ENCODE measurements at regions not wholly inside any gene's neighbourhood (a gene's known extent, or its start where the extent isn't known, plus 50 kb on each side); places are given as distances from the start of the nearest gene placed in this dataset.

DNA sequence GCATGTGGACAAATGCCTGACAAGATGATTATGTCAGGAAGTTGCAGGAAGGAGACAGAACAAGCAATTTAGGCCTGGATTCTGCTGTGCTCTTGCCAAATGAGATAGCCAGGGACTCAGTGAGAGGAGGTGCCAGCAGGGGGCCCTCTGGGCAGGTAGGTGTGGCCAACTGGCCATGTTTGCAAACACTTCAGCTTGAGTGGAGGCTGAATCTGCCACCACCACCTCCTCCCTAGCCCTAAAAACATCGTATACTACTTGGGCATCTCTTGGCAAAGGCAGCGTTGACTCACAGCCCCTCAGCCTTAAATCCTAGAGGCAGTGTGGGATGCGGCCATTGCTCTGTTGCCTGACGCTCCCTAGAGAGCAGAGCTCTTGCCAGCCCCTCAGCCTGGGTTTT lies 95.1 kb upstream of the PLET1 start:
- DNase-seq = peak in 17 of 58 donors; percentile 1 to 35 (median 7)

DNA sequence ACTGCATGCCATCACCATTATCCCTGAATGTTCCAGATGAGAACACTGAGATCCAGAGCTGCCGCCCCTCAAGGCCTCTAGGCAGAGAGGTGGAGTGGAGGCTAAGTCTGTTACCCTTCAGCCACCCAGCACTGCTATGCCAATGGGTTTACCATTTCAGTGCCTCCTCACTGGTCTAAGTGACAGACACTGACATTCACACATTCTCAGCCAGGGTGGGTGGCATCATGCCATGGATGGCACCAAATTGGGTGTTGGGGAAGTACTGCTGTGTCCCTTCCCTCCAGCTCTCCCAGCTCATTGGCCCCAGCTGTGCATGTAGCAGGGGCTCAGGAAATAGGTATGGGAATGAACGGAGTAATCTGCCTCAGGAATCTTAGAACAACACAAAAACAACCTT lies 96.8 kb upstream of the PLET1 start:
- no peak for DNase-seq

DNA sequence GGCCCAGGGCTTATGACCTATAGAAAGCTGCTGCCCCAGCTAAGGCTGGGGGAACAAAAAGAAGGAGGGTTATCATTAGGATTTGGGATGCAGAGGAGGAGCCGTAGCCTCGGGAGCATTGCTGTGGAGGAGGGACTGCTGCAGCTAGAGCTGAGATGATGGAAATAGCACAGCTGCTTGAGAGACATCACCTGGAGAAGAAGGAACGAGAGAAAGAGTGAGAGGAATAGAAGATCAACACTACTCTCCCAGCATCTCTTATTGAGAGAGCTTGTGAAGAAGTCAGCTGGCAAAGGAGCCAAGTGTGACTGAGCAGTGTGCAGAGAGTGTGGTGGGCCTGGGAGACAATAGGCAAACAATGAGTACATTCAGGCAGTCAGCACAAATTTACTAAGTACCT lies 100.7 kb upstream of the PLET1 start:
- no peak for DNase-seq

DNA sequence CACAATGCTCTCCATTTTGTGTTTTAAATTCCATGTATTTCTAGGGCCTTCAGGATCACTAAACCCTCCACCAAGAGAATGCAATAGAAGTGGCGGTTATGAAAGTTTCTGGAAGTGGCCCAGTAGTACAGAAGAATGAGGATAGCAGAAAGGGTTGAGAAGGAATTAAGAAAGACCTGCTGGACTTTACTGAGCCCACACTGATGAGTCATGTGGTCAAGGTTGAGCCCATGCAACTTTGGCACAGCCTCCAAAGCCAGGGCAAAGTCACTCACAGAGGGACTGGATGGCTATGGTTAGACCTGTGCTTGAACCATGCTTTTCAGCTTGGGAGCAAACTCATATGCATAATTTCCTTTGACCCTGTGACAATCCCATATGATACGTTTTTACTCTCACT lies 102.9 kb upstream of the PLET1 start:
- no peak for DNase-seq

DNA sequence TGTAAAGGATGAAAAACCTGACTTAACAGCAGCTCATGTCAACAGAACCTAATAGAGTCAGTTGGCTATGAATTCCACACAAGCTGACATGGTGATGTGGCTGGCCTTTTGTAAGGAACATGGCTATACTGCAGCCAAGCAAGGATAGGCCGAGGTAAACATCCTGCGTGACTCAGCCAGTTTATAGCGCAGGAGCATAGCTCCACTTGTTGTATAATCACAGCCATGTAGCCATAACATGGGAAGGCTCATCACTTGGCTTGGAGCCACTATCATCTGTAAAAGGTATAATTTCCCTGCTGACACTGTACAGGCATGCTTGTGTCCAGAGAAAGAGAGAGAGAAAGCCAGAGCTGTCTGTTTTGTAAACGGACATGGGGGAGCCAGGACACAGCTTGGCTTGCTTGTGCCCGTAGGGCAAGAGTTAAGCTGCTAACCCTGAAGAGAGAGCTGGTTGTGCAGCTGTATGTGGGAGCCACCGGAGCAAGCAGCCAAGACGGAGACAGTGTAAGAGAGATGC lies 104.4 kb upstream of the PLET1 start:
- DNase-seq = no peak

DNA sequence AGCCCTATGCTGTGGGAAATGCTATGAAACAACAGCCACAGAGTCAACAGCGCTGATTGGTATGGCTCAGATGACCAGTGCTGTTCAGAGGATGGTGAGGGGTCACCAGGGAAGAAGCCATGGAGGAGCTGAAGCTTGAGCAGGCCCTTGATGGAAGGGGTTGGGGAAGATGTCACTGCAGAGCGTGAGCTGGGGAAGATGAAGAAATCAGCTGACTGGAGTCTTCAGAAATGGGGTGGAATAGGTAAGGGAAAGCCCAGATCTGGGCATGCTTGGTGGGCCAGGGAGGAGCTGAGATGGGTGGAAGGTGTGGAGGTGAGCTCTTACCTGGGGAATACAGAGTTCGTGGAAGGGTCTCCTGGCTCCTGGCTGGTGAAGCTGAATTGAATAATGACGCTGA lies 105.4 kb upstream of the PLET1 start:
- no peak for DNase-seq

DNA sequence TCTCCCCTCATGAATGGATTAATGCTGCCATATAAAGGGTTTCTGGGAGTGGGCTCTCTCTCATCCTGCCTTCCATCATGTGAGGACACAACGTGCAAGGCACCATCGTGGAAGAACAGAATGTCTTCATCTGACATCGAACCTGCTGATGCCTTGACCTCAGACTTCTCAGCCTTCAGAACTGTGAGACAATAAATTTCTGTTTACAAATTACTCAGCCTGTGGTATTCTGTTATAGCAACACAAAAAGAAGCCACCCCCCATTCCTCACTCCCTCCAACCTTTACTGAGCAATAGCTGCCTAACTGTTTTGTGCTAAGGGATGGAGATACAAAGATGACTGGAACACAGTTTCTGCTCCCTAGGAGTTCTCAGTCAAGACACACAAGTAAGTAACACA lies 106.1 kb upstream of the PLET1 start:
- no peak for DNase-seq

DNA sequence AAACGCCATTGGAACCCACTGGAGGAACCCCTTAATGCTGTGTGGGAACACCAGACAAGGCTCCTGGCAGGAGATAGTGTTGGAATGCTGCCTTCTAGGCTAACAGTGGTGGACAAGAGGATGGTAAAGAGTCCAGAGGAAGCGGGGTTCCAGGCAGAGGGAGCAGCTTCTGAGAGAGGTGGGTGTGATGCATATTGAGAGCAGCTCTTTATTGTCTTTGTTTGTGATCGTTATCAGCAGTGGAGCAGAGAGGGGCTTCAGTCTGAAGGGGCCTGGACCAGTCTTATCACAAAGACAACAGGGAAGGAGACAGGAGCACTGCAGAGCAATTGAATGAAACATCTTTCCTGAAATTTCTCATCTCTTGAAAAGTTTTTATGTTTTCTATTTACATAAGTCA lies 106.8 kb upstream of the PLET1 start:
- no peak for DNase-seq

DNA sequence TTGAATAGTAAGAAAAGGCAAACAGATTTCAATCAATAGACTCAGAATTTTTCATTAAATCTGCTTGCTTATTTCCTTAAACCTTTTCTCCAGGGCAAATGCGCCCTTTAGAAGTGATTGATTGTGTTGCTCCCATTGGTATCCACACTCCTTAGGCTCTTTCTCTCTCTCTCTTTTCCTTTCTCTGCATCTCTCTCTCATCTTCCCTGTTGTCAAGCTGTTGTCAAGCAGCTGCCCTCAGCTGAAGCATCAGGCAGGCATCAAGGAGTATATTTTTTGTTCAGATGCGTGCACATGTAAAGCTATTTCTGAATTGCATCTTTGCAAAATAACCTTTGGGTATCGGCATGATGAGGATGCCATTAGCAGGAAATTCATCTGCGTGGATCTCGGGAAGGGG lies 107.2 kb upstream of the PLET1 start:
- DNase-seq = no peak

DNA sequence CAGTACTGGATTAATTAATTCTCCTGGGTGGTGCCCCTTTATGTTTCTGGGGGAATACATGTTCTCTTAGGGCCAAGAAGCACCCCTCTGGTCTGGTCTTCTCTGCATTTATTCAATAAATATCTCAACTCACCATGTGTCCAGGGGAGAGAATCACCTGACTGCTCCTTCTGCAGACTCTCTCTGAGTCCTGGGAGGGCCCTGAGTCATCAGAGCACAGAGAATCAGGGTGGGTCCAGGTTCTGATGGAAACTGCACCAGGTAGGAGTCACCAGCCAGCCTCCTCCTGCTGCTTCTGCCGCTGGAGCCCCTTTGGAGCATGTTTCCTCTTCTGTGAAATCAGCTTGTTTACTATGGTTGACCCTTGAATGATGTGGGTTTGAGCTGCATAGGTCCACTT lies 107.7 kb upstream of the PLET1 start:
- DNase-seq = no peak

DNA sequence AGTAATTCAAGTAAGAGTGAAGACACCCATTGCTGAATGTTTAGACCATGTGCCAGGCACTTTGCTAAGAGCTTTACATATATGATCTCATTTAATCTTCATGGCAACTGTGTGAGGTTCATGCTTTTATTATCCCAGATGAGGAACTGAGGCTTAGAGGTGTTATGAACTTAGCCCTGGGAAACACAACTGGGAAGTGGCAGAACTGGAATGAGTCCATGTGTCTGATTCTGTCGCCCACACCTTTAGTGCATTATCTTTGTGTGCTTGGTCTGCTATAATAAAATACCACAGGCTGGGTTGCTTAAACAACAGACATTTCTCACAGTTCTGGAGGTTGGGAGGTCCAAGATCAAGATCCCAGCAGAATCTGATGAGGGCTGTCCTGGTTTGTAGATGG lies 108.7 kb upstream of the PLET1 start:
- no peak for DNase-seq

DNA sequence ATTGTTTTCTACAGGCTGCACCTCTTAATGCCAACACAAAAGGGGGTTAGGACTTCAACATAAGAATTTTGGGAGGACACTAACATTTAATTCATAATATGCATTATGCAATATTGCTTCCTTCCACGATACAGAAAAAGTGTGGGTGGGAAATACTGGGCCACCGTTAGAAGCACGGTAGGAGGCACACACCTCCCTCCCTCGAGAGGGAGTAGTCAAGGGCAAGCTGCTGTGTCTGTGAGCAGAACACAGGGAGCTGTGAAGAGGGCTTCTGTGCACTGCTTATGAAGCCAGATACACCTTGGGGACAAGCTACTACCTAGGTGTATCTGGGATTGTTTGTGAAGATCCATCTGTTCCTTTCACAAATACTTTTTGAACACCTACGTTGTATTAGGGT lies 109.3 kb upstream of the PLET1 start:
- DNase-seq = no peak

DNA sequence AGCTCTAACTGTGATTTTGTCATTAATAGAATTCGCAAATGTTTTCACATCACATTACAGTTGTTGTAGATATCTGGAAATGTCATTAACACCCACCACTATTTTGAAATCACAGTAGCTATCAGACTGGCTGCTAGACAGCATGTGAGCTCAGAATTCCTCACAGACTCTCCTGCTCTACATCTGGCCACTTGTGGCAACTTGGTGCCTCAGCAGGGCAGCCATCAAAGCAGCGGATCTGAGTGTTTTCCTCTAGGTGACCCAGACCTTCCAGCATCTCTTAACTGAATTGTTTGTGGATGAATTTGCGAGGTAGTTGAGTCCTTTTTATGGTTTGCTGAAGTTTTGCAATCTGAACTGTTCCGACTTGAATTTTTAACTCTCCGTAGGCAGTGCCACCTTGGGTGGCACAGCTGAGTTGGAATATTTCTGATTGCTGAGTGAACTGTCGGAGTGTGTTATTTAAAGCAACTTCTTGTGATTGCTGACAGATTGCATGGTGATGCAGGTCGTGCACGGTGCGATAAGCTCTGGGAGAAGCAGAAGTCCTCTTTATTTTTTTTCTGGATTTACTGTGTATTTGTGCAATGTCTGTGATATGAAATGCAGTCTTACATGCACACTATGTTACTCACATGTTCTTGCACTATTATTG lies 114.0 kb upstream of the PLET1 start:
- no peak for DNase-seq

DNA sequence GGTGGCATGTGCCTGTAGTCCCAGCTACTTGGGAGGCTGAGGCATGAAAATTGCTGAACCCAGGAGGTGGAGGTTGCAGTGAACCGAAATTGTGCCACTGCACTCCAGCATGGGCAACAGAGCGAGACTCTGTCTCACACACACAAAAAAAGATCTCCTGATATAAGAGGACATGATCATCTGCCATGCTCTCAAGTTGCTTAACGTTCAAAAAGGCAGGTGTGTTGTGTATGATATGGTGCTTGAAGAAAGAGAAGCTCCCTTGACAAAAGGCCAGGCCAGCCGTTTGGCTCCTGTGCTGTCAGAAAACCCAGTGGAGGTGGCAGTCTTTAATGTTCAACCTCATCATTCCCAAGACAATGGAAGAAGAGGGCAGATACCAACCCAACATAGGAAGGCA lies 117.3 kb upstream of the PLET1 start:
- DNase-seq = no peak

DNA sequence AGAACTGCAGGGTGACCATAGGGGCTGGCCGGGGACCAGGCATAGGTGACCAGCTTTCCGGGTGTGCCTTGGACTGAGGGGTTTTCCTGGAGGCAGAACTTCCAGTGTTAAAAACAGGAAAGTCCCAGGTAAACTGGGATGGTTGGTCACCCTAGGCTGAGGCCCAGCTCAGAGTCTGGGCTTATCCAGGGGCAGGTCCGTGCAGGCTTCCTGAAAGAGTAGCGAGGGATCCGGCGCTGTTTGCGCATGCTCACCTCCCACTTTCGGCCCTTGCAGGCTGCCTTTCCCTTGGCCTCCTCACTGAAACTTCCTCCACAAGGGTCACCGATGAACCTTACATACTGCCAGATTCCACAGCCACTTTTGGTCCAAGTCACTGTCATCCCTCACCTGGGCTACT lies 119.8 kb upstream of the PLET1 start:
- DNase-seq = no peak

DNA sequence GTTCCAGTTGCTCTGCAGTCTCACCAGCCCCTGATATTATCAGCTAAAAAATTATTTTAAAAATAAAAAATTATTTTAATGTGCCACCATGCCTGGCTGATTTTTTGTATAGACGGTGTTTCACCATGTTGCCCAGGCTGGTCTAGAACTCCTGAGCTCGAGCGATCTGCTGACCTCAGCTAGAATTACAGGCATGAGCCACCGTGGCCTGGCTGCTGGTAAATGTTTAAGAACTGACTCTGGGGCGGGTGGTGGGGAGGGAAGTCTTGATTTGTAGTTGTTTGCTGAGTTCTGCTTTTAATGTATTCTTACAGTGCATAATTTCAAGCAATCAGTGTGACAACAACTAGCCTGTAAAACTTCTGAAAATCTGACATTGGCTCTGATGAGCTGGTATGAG lies 120.9 kb upstream of the PLET1 start:
- no peak for DNase-seq

DNA sequence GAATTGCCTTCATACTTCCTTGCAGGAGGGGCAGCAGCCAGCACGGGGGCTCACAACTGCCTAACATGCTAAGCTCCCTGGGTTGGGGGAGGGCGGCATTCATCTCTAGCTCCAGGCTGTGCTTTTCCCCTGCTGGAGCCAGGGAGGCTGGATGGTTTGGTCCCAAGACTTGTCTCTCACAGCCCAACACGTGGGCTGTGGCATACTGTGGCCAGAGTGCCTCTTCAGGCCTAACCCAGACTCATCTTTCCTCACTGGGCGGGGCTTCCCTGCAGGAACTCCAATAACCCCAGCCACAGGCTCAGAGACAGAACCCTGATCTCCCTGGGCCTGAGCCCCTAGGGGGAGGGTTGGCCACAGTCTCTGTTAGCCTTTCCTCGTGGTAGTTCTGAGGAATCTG lies 121.9 kb upstream of the PLET1 start:
- DNase-seq = no peak

DNA sequence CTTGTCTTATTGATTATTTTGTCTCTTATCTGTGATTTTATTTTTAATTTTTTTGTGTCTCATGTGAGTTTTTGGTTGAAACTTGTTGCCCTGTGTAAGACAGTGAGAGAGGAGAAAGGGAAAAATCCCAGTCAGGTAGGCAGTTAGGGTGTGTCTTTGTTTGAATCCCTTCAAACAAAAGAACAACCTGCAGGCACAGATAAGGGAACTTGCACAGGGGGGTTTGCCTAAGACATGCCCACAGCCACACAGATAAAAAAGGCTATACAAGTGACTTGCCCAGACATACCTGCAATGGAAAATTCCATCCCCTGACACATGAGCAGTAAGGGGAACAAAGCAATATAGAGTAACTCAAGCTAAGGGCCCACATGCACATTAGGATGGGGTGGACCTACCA lies 127.8 kb upstream of the PLET1 start:
- no peak for DNase-seq

DNA sequence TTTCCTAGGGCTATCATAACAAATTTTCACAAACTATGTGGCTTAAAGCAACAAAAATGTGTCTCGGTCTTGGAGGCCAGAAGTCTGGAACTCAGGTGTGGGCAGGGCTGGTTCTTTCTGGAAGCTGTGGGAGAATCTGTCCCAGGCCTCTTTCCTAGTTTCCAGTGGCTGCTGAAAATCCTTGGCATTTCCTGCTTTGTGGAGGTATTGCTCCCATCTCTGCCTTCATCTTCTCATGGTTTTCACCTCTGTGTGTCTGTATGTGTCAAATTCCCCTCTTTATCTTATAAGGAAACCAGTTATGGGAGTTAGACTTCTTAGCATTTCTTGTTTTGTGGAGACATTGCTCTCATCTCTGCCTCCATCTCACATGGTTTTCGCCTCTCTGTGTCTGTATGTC lies 130.4 kb upstream of the PLET1 start:
- no peak for DNase-seq

DNA sequence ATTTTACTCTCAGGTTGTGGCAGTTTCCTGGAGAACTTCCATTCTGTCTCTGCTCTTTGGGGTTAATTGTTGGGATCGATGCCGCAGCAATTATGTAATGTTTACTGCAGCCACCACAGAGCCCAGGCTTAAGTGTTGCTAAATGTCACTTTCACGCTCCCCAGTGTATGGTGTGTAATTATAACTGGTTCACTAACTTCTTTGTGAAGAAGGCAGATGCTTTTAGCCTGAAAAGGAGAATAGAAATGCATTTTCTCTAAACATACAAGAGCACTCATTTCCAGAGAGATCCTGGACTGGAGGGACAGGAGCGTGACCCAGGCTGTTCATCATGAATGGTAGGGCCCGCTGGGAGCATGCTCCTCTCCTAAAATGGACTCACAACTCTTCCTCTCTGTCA lies 132.2 kb upstream of the PLET1 start:
- no peak for DNase-seq

DNA sequence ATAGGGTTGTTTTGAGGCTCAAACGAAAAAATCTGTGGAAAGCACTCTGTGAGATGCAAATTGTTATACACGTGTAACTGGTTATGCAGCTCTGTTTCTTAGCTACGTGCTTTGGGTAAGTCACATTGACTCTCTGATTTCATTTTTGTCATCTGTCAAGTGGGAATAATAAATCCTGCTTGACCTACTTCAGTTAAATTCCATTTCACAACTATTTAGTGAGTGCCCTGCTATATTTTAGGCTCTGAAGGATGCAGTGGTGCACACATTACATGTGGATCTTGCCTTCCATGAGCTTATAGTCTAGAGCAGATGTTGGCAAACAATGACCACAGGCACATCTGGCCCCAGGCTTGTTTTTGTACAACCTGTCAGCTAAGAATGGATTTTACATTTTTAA lies 133.6 kb upstream of the PLET1 start:
- DNase-seq = no peak

DNA sequence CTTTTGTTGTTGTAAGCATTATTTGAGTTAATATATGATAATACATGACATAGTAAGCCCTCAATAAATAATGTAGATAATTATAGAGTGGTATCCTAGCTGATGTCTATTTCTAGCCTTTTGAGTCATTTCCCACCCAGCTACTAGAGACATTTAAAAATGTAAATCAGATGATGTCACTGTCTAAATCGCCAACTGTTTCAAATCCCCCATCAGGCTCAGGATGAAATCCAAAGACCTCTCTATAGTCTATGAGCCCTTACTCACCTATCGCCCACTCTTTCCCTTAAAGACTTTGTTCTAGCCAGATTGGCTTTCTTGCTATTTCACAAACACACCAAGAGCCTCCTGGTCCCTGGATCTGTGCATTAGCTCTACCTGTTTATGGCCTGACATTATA lies 135.4 kb upstream of the PLET1 start:
- DNase-seq = no peak

DNA sequence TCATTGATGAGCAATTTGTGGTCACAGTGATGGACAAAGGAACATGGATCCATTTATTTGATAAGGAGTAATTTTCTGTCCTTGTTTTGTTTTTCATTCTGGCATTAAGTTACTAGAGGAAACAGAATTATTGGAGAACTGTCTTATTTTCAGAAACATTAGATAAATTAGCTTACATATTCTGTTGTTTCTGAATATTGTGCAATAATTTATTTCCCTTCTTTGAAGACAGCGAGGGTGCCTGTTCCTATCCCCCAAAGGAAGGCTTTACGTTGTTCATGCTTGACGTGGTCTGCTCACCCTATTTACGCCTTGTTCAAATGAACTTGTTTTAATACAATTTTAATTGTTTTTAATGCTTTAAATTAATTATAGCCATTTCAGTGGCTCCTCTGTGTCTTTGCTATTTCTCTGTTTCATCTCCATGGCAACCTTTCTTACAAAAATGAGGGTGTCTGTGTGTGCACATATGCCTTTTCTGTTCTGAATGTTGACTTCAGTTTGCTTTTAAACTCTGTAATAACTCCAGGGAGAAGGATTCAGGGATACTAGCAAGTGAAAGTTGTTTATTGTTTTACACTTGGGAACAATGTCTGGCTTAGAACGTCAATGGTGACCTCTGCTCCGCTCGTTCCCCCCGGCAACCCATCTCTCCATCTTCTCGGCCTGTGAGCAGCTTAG lies 138.3 kb upstream of the PLET1 start:
- peak in 1 of 58 donors; percentile 6 for DNase-seq
